H9 (cell line): ENCODE measurements at regions not wholly inside any gene's neighbourhood (a gene's known extent, or its start where the extent isn't known, plus 50 kb on each side); places are given as distances from the start of the nearest gene placed in this dataset.

ENCODE experiments used
- DNase-seq: peaks from one replicate; pipeline ENCODE4 v3.0.0-alpha.2; 2017
- H2AFZ ChIP-seq: one replicate; pipeline ENCODE4 v1.6.1; 2013; ENCODE audit warnings: mild to moderate bottlenecking, low read length, control low read depth, moderate library complexity
- H2AK5ac ChIP-seq: 2 replicates; pipeline ENCODE4 v1.6.1; 2013; ENCODE audit warnings: low read length, control low read depth, mixed read lengths; ENCODE audit not compliant: insufficient read length
- H2BK120ac ChIP-seq: one replicate; pipeline ENCODE4 v1.6.1; 2013; ENCODE audit warnings: low read depth, mild to moderate bottlenecking, low read length, control low read depth, inconsistent platforms; ENCODE audit not compliant: poor library complexity, severe bottlenecking
- H2BK12ac ChIP-seq: 2 replicates; pipeline ENCODE4 v1.6.1; 2013; ENCODE audit warnings: low read length, control low read depth, mixed read lengths, low read depth; ENCODE audit not compliant: insufficient read length
- H2BK15ac ChIP-seq: 2 replicates; pipeline ENCODE4 v1.6.1; 2013; ENCODE audit warnings: low read depth, low read length, control low read depth
- H2BK20ac ChIP-seq: one replicate; pipeline ENCODE4 v1.6.1; 2013; ENCODE audit warnings: low read depth, mild to moderate bottlenecking, low read length, control low read depth, inconsistent platforms; ENCODE audit not compliant: poor library complexity, severe bottlenecking
- H2BK5ac ChIP-seq: 2 replicates; pipeline ENCODE4 v1.6.1; 2013; ENCODE audit warnings: low read length, control low read depth, mixed read lengths; ENCODE audit not compliant: insufficient read length
- H3K14ac ChIP-seq: 2 replicates; pipeline ENCODE4 v1.6.1; 2013; ENCODE audit warnings: low read length, control low read depth; ENCODE audit not compliant: insufficient read depth
- H3K18ac ChIP-seq: 2 replicates; pipeline ENCODE4 v1.6.1; 2013; ENCODE audit warnings: low read depth, mild to moderate bottlenecking, mixed read lengths, low read length, control low read depth; ENCODE audit not compliant: insufficient read length
- H3K23ac ChIP-seq: 2 replicates; pipeline ENCODE4 v1.6.1; 2013; ENCODE audit warnings: low read length, control low read depth, mixed read lengths, low read depth; ENCODE audit not compliant: insufficient read length
- H3K23me2 ChIP-seq: 2 replicates; pipeline ENCODE4 v1.6.1; 2013; ENCODE audit warnings: low read depth, mild to moderate bottlenecking, mixed read lengths, low read length, control low read depth; ENCODE audit not compliant: insufficient read length, poor library complexity, severe bottlenecking
- H3K27ac ChIP-seq: 2 replicates; pipeline ENCODE4 v1.5.1; 2013; ENCODE audit warnings: low read length, control low read depth, mixed read lengths, low read depth; ENCODE audit not compliant: insufficient read length
- H3K27me3 ChIP-seq: 2 replicates; pipeline ENCODE4 v1.6.1; 2013; ENCODE audit warnings: low read length, control low read depth, inconsistent platforms; ENCODE audit not compliant: insufficient read depth
- H3K4ac ChIP-seq: 2 replicates; pipeline ENCODE4 v1.6.1; 2013; ENCODE audit warnings: low read depth, mild to moderate bottlenecking, control low read depth, inconsistent platforms, low read length, moderate library complexity
- H3K4me1 ChIP-seq: 2 replicates; pipeline ENCODE4 v1.6.1; 2013; ENCODE audit warnings: low read length, control low read depth, inconsistent platforms; ENCODE audit not compliant: insufficient read depth
- H3K4me2 ChIP-seq: 2 replicates; pipeline ENCODE4 v1.6.1; 2013; ENCODE audit warnings: low read length, control low read depth, mixed read lengths; ENCODE audit not compliant: insufficient read length, insufficient read depth
- H3K56ac ChIP-seq: 2 replicates; pipeline ENCODE4 v1.6.1; 2013; ENCODE audit warnings: low read depth, mild to moderate bottlenecking, mixed read lengths, low read length, control low read depth; ENCODE audit not compliant: insufficient read length
- H3K79me1 ChIP-seq: 2 replicates; pipeline ENCODE4 v1.6.1; 2013; ENCODE audit warnings: low read depth, mild to moderate bottlenecking, moderate library complexity, low read length, control low read depth, inconsistent platforms; ENCODE audit not compliant: insufficient read depth, poor library complexity, severe bottlenecking
- H3K79me2 ChIP-seq: 2 replicates; pipeline ENCODE4 v1.6.1; 2013; ENCODE audit warnings: low read length, control low read depth, inconsistent platforms; ENCODE audit not compliant: insufficient read depth
- H3K9ac ChIP-seq: 2 replicates; pipeline ENCODE4 v1.6.1; 2013; ENCODE audit warnings: low read length, control low read depth, mixed read lengths; ENCODE audit not compliant: insufficient read length; ENCODE audit errors: extremely low read depth
- H3K9me3 ChIP-seq: one replicate; pipeline ENCODE4 v1.6.1; 2013; ENCODE audit warnings: low read depth, low read length, inconsistent platforms; ENCODE audit not compliant: control insufficient read depth
- H3T11ph ChIP-seq: one replicate; pipeline ENCODE4 v1.6.1; 2013; ENCODE audit warnings: mild to moderate bottlenecking, low read length, control low read depth, inconsistent platforms
- H4K20me1 ChIP-seq: one replicate; pipeline ENCODE4 v1.6.1; 2013; ENCODE audit not compliant: control insufficient read depth, insufficient read length, insufficient read depth
- H4K5ac ChIP-seq: 2 replicates; pipeline ENCODE4 v1.6.1; 2013; ENCODE audit warnings: low read depth, mild to moderate bottlenecking, mixed read lengths, low read length, control low read depth; ENCODE audit not compliant: insufficient read length
- H4K8ac ChIP-seq: replicated peaks from 2 replicates; pipeline ENCODE4 v1.6.1; 2013; ENCODE audit warnings: low read length, control low read depth, mixed read lengths, low read depth; ENCODE audit not compliant: insufficient read length
- H4K91ac ChIP-seq: 2 replicates; pipeline ENCODE4 v1.6.1; 2013; ENCODE audit warnings: low read depth, mild to moderate bottlenecking, moderate library complexity, mixed read lengths, low read length, control low read depth; ENCODE audit not compliant: insufficient read length
- H3K27ac Mint-ChIP-seq, 3 experiments: 2 replicates in 2 of 3; 3 replicates in 1 of 3; pipeline ENCODE4 v1.8.0; 2020 to 2021; ENCODE audit warnings: mixed read lengths in 3 of 3, mild to moderate bottlenecking in 1 of 3, moderate library complexity in 1 of 3
- H3K27me3 Mint-ChIP-seq: 2 replicates; pipeline ENCODE4 v1.8.0; 2021; ENCODE audit warnings: low read depth, mild to moderate bottlenecking, moderate library complexity, mixed read lengths
- H3K36me3 Mint-ChIP-seq, 3 experiments: 2 replicates in 2 of 3; 3 replicates in 1 of 3; pipeline ENCODE4 v1.8.0; 2020 to 2021; ENCODE audit warnings: low read depth in 3 of 3, mixed read lengths in 3 of 3; ENCODE audit not compliant: insufficient read depth in 1 of 3
- H3K4me1 Mint-ChIP-seq, 2 experiments: 2 replicates each; pipeline ENCODE4 v1.8.0; 2020; ENCODE audit warnings: mixed read lengths in 2 of 2
- H3K4me3 Mint-ChIP-seq, 2 experiments: 2 replicates in 1 of 2; 3 replicates in 1 of 2; pipeline ENCODE4 v1.8.0; 2020 to 2021; ENCODE audit warnings: mild to moderate bottlenecking in 2 of 2, mixed read lengths in 2 of 2, moderate library complexity in 1 of 2
- H3K9me3 Mint-ChIP-seq, 2 experiments: 2 replicates in 1 of 2; 3 replicates in 1 of 2; pipeline ENCODE4 v1.8.0; 2020; ENCODE audit warnings: mild to moderate bottlenecking in 2 of 2, mixed read lengths in 2 of 2, moderate library complexity in 1 of 2
- WGBS: extraction: QIAGEN DNeasy Blood & Tissue Kit; methylation state at CpG from one replicate; pipeline ENCODE4 v1.1.7; 2013; ENCODE audit warnings: missing lambda C conversion rate, low lambda C conversion rate, mixed read lengths; ENCODE audit not compliant: insufficient read length; ENCODE audit errors: extremely low coverage; 5-methylcytosine and 5-hydroxymethylcytosine counted together
- TF ChIP-seq, protein P1 (sequence below): fragments of 200-600 bp; sonication (generic); conservative IDR thresholded peaks from 3 replicates; pipeline ENCODE4 v1.8.0; 2021; ENCODE audit warnings: antibody characterized with exemption, mild to moderate bottlenecking

DNA sequence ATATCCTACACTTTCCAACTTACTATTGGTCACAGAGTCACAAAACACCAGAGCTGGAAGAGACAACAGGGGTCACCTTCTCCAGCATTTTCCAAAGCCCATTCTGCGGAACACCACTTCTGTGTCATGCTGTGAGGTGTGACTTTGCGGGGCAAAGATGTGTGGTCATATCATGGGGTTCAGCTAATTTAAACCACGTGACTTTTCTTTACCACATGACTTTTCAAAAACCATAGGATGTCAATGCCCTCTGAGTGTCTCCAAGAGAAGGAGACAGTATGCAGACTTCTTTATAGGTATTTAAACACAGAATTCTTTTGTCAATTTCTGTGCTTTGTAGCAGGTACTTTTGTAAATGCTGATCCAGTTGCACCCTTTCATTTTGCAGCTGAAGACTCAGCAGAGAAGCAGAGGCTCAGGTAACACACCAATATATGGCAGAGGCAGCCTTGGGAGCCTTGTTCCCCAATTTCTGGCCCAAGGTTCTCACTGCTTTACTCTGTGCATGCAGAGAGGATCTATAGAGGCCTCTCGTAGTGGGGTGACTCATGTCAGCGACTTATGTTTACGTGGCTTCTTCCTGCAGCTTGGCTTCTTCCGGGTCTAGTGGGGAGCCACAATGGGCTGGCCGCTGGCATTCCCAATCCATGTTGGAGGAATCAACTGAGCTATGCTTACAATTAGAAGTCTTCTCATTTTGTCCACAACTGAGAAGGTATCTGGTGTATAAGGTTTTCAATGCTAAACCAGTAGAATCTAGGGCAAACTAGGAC lies 104.0 kb upstream of the RHOBTB1 start:
- no peak overlapping the region for H3K18ac ChIP-seq
- H2BK15ac ChIP-seq = no peak overlapping the region
- H2AK5ac ChIP-seq = no peak overlapping the region
- Mint-ChIP-seq H3K36me3 (no peaks in the 10 kb centered on the region), H3K27ac (no peak overlapping the region), H3K4me3 (no peak overlapping the region), H3K9me3 (no peaks in the 10 kb centered on the region), H3K4me1 (peaks cover 13 to 14% of the 10 kb centered on the region in 2 experiments), H3K27me3 (no peaks in the 10 kb centered on the region; the same call in 1 of the 2 replicates)
- no peaks in the 10 kb centered on the region for H3K23me2 ChIP-seq
- H3K23ac ChIP-seq = no peak overlapping the region
- WGBS = no CpG with 5 or more reads among the region's 8 CpGs
- no peak overlapping the region for H2BK20ac ChIP-seq
- no peak overlapping the region for H3K4me2 ChIP-seq
- H3K56ac ChIP-seq = no peak overlapping the region
- no peak overlapping the region for H3K9ac ChIP-seq
- H4K20me1 ChIP-seq = no peaks in the 10 kb centered on the region
- H2BK12ac ChIP-seq = no peak overlapping the region
- H3K27ac ChIP-seq = no peak overlapping the region
- DNase-seq = no peak
- no peak overlapping the region for H2BK5ac ChIP-seq
- no peak overlapping the region for H2BK120ac ChIP-seq
- H3K79me2 ChIP-seq = no peaks in the 10 kb centered on the region
- H3K14ac ChIP-seq = no peak overlapping the region
- H2AFZ ChIP-seq = no peak overlapping the region
- H3K4me1 ChIP-seq = peaks cover 7% of the 10 kb centered on the region; the same call in 1 of the 2 replicates
- no peaks in the 10 kb centered on the region for H3K27me3 ChIP-seq
- no peak overlapping the region for H3T11ph ChIP-seq
- H4K5ac ChIP-seq = no peak overlapping the region
- H3K79me1 ChIP-seq = no peaks in the 10 kb centered on the region
- no peak overlapping the region for H4K91ac ChIP-seq
- TF ChIP-seq, protein P1, sequence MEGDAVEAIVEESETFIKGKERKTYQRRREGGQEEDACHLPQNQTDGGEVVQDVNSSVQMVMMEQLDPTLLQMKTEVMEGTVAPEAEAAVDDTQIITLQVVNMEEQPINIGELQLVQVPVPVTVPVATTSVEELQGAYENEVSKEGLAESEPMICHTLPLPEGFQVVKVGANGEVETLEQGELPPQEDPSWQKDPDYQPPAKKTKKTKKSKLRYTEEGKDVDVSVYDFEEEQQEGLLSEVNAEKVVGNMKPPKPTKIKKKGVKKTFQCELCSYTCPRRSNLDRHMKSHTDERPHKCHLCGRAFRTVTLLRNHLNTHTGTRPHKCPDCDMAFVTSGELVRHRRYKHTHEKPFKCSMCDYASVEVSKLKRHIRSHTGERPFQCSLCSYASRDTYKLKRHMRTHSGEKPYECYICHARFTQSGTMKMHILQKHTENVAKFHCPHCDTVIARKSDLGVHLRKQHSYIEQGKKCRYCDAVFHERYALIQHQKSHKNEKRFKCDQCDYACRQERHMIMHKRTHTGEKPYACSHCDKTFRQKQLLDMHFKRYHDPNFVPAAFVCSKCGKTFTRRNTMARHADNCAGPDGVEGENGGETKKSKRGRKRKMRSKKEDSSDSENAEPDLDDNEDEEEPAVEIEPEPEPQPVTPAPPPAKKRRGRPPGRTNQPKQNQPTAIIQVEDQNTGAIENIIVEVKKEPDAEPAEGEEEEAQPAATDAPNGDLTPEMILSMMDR = no peak
- no peaks in the 10 kb centered on the region for H3K9me3 ChIP-seq
- no peak overlapping the region for H4K8ac ChIP-seq
- no peak overlapping the region for H3K4ac ChIP-seq
